Adrenal gland (tissue), 9 donors: ENCODE measurements at regions not wholly inside any gene's neighbourhood (a gene's known extent, or its start where the extent isn't known, plus 50 kb on each side); places are given as distances from the start of the nearest gene placed in this dataset.

Source experiments
- DNase-seq, 7 donors: peaks; one replicate each; pipeline ENCODE4 v3.0.0-alpha.2; 2019 to 2020
- H3K27ac ChIP-seq, 5 donors: fragments of 200-600 bp; sonication (generic) in 4 of 5; 1 replicate in 3 of 5; 2 replicates in 2 of 5; pipeline versions ENCODE4 v1.5.1 to v1.8.0; 2016 to 2020; ENCODE audit warnings: mild to moderate bottlenecking in 1 of 5
- H3K27me3 ChIP-seq: fragments of 200-600 bp; 2 replicates; pipeline ENCODE4 v1.8.0; 2021
- H3K36me3 ChIP-seq, 2 donors: fragments of 200-600 bp; replicated peaks in 1 of 2; 1 replicate in 1 of 2; 2 replicates in 1 of 2; pipeline versions ENCODE4 v1.5.1 to v1.8.0; 2018 to 2022
- H3K4me1 ChIP-seq, 2 donors: fragments of 200-600 bp; replicated peaks in 1 of 2; 1 replicate in 1 of 2; 2 replicates in 1 of 2; pipeline versions ENCODE4 v1.5.1 to v1.8.0; 2018 to 2021
- H3K4me3 ChIP-seq, 4 donors: fragments of 200-600 bp; sonication (generic) in 3 of 4; one replicate each; pipeline ENCODE4 v1.5.1; 2016 to 2018
- H3K9me3 ChIP-seq, 3 donors: fragments of 200-600 bp; sonication (generic) in 1 of 3; replicated peaks in 1 of 3; 1 replicate in 2 of 3; 2 replicates in 1 of 3; pipeline versions ENCODE4 v1.5.1 to v1.8.0; 2016 to 2021
- CTCF ChIP-seq, 6 experiments: fragments of 450-650 bp in 4 of 6; fragments of 200-600 bp in 2 of 6; sonication (generic) in 1 of 6; IDR thresholded peaks; 1 replicate in 5 of 6; 2 replicates in 1 of 6; pipeline versions ENCODE4 v1.5.1 to v1.8.0; 2016 to 2021; ENCODE audit warnings: antibody characterized with exemption in 6 of 6, mild to moderate bottlenecking in 2 of 6, moderate library complexity in 1 of 6
- POLR2A ChIP-seq, 2 donors: fragments of 450-650 bp; IDR thresholded peaks; one replicate each; pipeline ENCODE4 v1.6.1; 2017; ENCODE audit warnings: antibody characterized with exemption in 2 of 2, mild to moderate bottlenecking in 2 of 2, moderate library complexity in 1 of 2
- WGBS, 4 donors: extraction: QIAGEN DNeasy Blood & Tissue Kit in 2 of 4; methylation state at CpG; one replicate each; pipeline versions ENCODE4 v1.1.5 to v1.1.7; 2013 to 2017; 5-methylcytosine and 5-hydroxymethylcytosine counted together
- intact Hi-C, 2 donors: fragments of 100-400 bp; cut with DNase I; formaldehyde crosslinking; loops; one replicate each; pipeline versions ENCODE4 v1.14.1 to v1.15.0; 2022 to 2023
- donor health status: healthy with polysubstance abuse.
- donor health status: Bipolar disorder and iron deficiency.
- donor health status: DM: yes; HTN: yes; CAD: no.
- donor health status: DM: no; HTN: no; CAD: no.
- donor health status: DM: no; HTN: no; CAD: no.

GRCh38 chr16:62294213-62294972, 258.2 kb upstream of the CDH8 start:
- no peak overlapping the region for H3K4me3 ChIP-seq
- intact Hi-C loops: no loop called here
- H3K9me3 ChIP-seq: no peaks in the 10 kb centered on the region
- no peak overlapping the region for H3K27ac ChIP-seq
- H3K36me3 ChIP-seq: no peaks in the 10 kb centered on the region
- H3K4me1 ChIP-seq: no peaks in the 10 kb centered on the region
- no peak for DNase-seq
- 79 to 89% (median 85%) methylated on average over 6 of the region's 6 CpGs for WGBS, 4 donors
- H3K27me3 ChIP-seq: no peaks in the 10 kb centered on the region
- TF ChIP-seq CTCF (IDR thresholded peaks at IDR 0.05) (no peak), POLR2A (IDR thresholded peaks at IDR 0.05) (no peak)

GRCh38 chr16:62288990-62289629, 252.9 kb upstream of the CDH8 start:
- TF ChIP-seq POLR2A (IDR thresholded peaks at IDR 0.05) (no peak), CTCF (IDR thresholded peaks at IDR 0.05) (no peak)
- DNase-seq: no peak
- H3K36me3 ChIP-seq: no peaks in the 10 kb centered on the region
- no peaks in the 10 kb centered on the region for H3K4me1 ChIP-seq
- no peak overlapping the region for H3K4me3 ChIP-seq
- H3K9me3 ChIP-seq: no peaks in the 10 kb centered on the region
- intact Hi-C loops: no loop called here
- 43 to 84% (median 53%) methylated on average over 2 of the region's 2 CpGs for WGBS, 4 donors
- no peaks in the 10 kb centered on the region for H3K27me3 ChIP-seq
- no peak overlapping the region for H3K27ac ChIP-seq

DNA sequence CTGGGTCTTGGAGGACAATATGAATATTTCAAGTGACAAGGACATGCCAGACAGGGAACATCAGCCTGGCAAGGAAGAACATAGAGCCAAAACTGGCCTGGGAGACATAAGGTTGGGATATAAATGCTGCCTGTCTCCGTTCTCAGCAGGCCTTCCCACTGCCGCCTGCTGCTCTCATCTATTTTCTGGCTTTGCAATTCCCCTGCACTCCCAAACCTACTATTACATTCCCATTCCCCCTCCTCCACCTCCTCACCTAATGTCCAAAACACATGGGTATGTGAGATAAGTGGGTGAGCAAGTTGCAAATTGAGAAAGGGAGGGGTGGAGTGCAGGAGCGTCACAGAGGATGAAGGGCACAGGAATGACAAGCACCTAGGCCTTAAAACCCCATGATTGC, 244.3 kb upstream of the CDH8 start:
- no peak overlapping the region for H3K27ac ChIP-seq
- no peaks in the 10 kb centered on the region for H3K36me3 ChIP-seq
- no peak overlapping the region for H3K4me3 ChIP-seq
- no peaks in the 10 kb centered on the region for H3K27me3 ChIP-seq
- H3K4me1 ChIP-seq: no peaks in the 10 kb centered on the region
- no peak for DNase-seq
- WGBS, 4 donors: 78 to 91% (median 83%) methylated on average over 3 of the region's 3 CpGs
- no peaks in the 10 kb centered on the region for H3K9me3 ChIP-seq
- TF ChIP-seq POLR2A (IDR thresholded peaks at IDR 0.05): no peak
- no peak for TF ChIP-seq CTCF (IDR thresholded peaks at IDR 0.05)
- intact Hi-C loops: no loop called here

DNA sequence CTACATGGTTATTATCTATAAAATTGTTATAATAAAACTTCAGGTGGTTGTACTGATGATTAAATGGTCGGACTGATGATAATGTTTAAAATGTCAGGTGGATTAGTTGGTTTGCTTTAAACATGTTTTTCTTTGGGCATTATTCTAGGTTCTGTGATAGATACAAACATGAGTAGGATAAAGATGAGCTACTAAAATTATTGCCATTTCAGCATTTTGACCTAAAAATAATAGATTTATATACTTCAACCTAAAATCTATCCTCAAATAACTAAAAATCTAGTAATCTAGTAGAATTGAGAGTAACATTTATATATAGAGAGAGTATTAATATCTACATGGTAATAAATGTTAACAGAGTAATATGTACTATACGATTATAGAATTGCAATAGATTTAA, 241.7 kb upstream of the CDH8 start:
- Histone ChIP-seq H3K27ac (no peak overlapping the region), H3K4me3 (no peak overlapping the region), H3K36me3 (no peaks in the 10 kb centered on the region), H3K27me3 (no peaks in the 10 kb centered on the region), H3K4me1 (no peaks in the 10 kb centered on the region), H3K9me3 (no peaks in the 10 kb centered on the region)
- 72 to 85% (median 84%) methylated on average over 2 of the region's 2 CpGs for WGBS, 4 donors
- intact Hi-C loops: no loop called here
- no peak for DNase-seq
- TF ChIP-seq CTCF (IDR thresholded peaks at IDR 0.05) (no peak), POLR2A (IDR thresholded peaks at IDR 0.05) (no peak)
